K562 (cell line): ENCODE measurements at regions not wholly inside any gene's neighbourhood (a gene's known extent, or its start where the extent isn't known, plus 50 kb on each side); places are given as distances from the start of the nearest gene placed in this dataset.

Source experiments
- BRF2 ChIP-seq: IDR thresholded peaks from 3 replicates; pipeline ENCODE4 v1.6.1; 2011; ENCODE audit warnings: borderline replicate concordance, mild to moderate bottlenecking; ENCODE audit not compliant: insufficient read length, insufficient read depth
- EP300 ChIP-seq: IDR thresholded peaks from 2 replicates; pipeline ENCODE4 v1.6.1; 2012; ENCODE audit warnings: low read length, improper control_type of control experiment
- EZH2 ChIP-seq: IDR thresholded peaks from 2 replicates; pipeline ENCODE4 v1.6.1; 2012; ENCODE audit warnings: low read depth, mild to moderate bottlenecking, inconsistent platforms, low read length, borderline replicate concordance
- FOS ChIP-seq: IDR thresholded peaks from 3 replicates; pipeline ENCODE4 v1.6.1; 2011; ENCODE audit not compliant: insufficient read length; ENCODE audit errors: extremely low read depth
- FOXM1 ChIP-seq, 2 experiments: fragments of 450-650 bp in 1 of 2; sonication (generic) in 1 of 2; formaldehyde crosslinking in 1 of 2; IDR thresholded peaks; 2 replicates each; pipeline versions ENCODE4 v1.6.1 to v1.9.0; 2017 to 2022; ENCODE audit warnings: low read depth in 2 of 2, mild to moderate bottlenecking in 2 of 2, missing genetic modification reagents in 1 of 2, moderate library complexity in 1 of 2
- HDAC6 ChIP-seq: IDR thresholded peaks from 2 replicates; pipeline ENCODE4 v1.6.1; 2012; ENCODE audit warnings: low read depth, mild to moderate bottlenecking, control low read depth, inconsistent platforms, low read length, moderate library complexity
- NFATC3 ChIP-seq: fragments of 450-650 bp; IDR thresholded peaks from 2 replicates; pipeline ENCODE4 v1.6.1; 2017; ENCODE audit warnings: mild to moderate bottlenecking
- POLR2A ChIP-seq: fragments of 450-650 bp; conservative IDR thresholded peaks from 2 replicates; pipeline ENCODE4 v1.6.1; 2016
- SREBF1 ChIP-seq: fragments of 150-350 bp; IDR thresholded peaks from 2 replicates; pipeline ENCODE4 v1.6.1; 2014; ENCODE audit warnings: antibody characterized with exemption, low read depth, low read length, borderline replicate concordance
- YY1 ChIP-seq, 3 experiments: IDR thresholded peaks; 2 replicates each; pipeline ENCODE4 v1.6.1; 2011; ENCODE audit warnings: low read length in 2 of 3, mild to moderate bottlenecking in 2 of 3, moderate library complexity in 2 of 3, borderline replicate concordance in 1 of 3, control low read depth in 1 of 3, low read depth in 1 of 3; ENCODE audit not compliant: insufficient read depth in 3 of 3, insufficient replicate concordance in 2 of 3, control insufficient read depth in 1 of 3, insufficient read length in 1 of 3; ENCODE audit errors: extremely low read depth in 1 of 3
- ZBTB1 ChIP-seq: sonication (generic); formaldehyde crosslinking; IDR thresholded peaks from 2 replicates; pipeline ENCODE4 v1.8.1; 2023; ENCODE audit warnings: missing genetic modification reagents, low read depth, mild to moderate bottlenecking, borderline replicate concordance
- ZKSCAN1 ChIP-seq: fragments of 150-350 bp; IDR thresholded peaks from 2 replicates; pipeline ENCODE4 v1.6.1; 2016; ENCODE audit warnings: low read depth, low read length
- ZNF316 ChIP-seq: fragments of 450-650 bp; IDR thresholded peaks from 2 replicates; pipeline ENCODE4 v1.6.1; 2016
- ZNF830 ChIP-seq: fragments of 250-450 bp; sonication (Bioruptor Pico); IDR thresholded peaks from 2 replicates; pipeline ENCODE4 v1.5.0; 2021; ENCODE audit warnings: mild to moderate bottlenecking

DNA sequence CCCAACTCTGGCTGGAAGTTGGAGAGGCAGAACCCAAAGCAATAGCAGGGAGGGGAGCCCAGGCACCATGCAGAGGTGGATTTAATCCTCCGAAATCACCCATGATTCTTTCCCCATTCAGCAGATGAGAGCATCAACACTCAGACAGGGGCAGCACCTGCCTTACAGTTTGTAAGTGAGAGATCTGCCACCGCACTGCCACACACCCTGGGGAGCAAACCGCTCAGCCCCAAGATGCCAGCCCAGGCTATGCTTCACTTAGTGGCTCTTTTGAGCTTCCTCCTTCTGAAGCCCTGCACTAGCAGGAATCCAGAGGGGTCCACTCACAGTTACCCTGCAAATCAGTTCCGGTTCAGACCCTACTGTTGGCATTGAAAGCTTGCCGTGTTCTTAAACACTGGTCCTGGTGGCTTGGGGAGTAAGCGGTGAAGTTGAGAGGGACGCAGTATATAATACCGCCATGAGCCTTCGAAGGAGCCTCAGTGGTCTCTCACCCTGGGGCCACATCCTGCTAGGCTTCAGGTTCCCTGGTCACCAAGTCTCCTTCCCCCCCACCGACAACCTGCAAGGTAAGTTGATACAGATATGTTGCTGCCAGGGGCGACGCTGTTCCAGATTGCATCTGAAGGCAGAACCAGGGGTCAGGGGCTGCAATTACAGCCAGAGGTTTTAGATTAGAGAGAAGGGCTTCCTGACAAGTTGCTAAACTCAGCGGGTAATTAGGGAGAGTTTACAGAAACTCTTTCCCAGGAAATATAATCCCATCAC, 72.0 kb upstream of the CCND2 start:
- TF ChIP-seq HDAC6 (no peak), ZBTB1 (CRISPR knock-in tag) (no peak), FOXM1 (IDR thresholded peaks at IDR 0.05; ENCODE audit: low read depth) (no peak), FOXM1 (CRISPR knock-in tag; IDR thresholded peaks at IDR 0.05; ENCODE audit: low read depth) (no peak), EP300 (no peak), ZNF316 (no peak), ZKSCAN1 (no peak), BRF2 (no peak), FOS (no peak), ZNF830 (CRISPR knock-in tag) (no peak), NFATC3 (no peak), POLR2A (no peak), EZH2 (no peak), YY1 (IDR thresholded peaks at IDR 0.05; ENCODE audit: borderline replicate concordance in 1 of 3, control insufficient read depth in 1 of 3, extremely low read depth in 1 of 3, insufficient read depth in 3 of 3, insufficient read length in 1 of 3, insufficient replicate concordance in 2 of 3, low read depth in 1 of 3, low read length in 2 of 3) (no peak), SREBF1 (no peak)
